CD4-positive, alpha-beta T cell (primary cell): ENCODE measurements at regions not wholly inside any gene's neighbourhood (a gene's known extent, or its start where the extent isn't known, plus 50 kb on each side); places are given as distances from the start of the nearest gene placed in this dataset.

Experiments
- ATAC-seq: fragments of 200-7000 bp; cut with Tn5 transposase; one replicate; pipeline ENCODE4 v1.10.0; 2022; ENCODE audit warnings: mild to moderate bottlenecking; ENCODE audit not compliant: poor library complexity
- CTCF ChIA-PET: fragments of 350-600 bp; sonication (Branson Sonifier 250); formaldehyde crosslinking; loops from one replicate; lab custom pipeline; 2021; ENCODE audit warnings: antibody characterized with exemption, inconsistent platforms; lab: Charles Lee
- POLR2A ChIA-PET: fragments of 350-600 bp; sonication (Branson Sonifier 250); formaldehyde crosslinking; loops from one replicate; lab custom pipeline; 2021; ENCODE audit warnings: antibody characterized with exemption, inconsistent platforms; lab: Charles Lee
- DNase-seq, 14 experiments: peaks; one replicate each; pipeline ENCODE4 v3.0.0-alpha.2; 2013 to 2020; ENCODE audit warnings: mixed read lengths in 2 of 14
- H3K27ac ChIP-seq, 2 donors: one replicate each; pipeline versions ENCODE4 v1.5.1 to v1.7.0; 2013; ENCODE audit warnings: low read length in 2 of 2, low read depth in 1 of 2, mild to moderate bottlenecking in 1 of 2
- H3K27me3 ChIP-seq, 2 experiments: 1 replicate in 1 of 2; 2 replicates in 1 of 2; pipeline versions ENCODE4 v1.6.1 to v1.7.0; 2013; ENCODE audit warnings: low read length in 2 of 2, control low read depth in 1 of 2, mild to moderate bottlenecking in 1 of 2, moderate library complexity in 1 of 2; ENCODE audit not compliant: insufficient read depth in 2 of 2, control insufficient read depth in 1 of 2
- H3K36me3 ChIP-seq: one replicate; pipeline ENCODE4 v1.6.1; 2013; ENCODE audit warnings: low read length, control low read depth; ENCODE audit not compliant: insufficient read depth
- H3K4me1 ChIP-seq: one replicate; pipeline ENCODE4 v1.6.1; 2013; ENCODE audit warnings: low read length, control low read depth; ENCODE audit not compliant: insufficient read depth
- H3K4me3 ChIP-seq: one replicate; pipeline ENCODE4 v1.5.1; 2013; ENCODE audit warnings: mild to moderate bottlenecking, low read length, moderate library complexity
- H3K9me3 ChIP-seq, 2 experiments: 1 replicate in 1 of 2; 2 replicates in 1 of 2; pipeline versions ENCODE4 v1.6.1 to v1.7.0; 2013; ENCODE audit warnings: low read length in 2 of 2, mild to moderate bottlenecking in 2 of 2, control low read depth in 1 of 2, moderate library complexity in 1 of 2; ENCODE audit not compliant: control insufficient read depth in 1 of 2, insufficient read depth in 1 of 2
- H3K27ac Mint-ChIP-seq: one replicate; pipeline ENCODE4 v1.8.0; 2020; ENCODE audit warnings: mixed read lengths
- H3K27me3 Mint-ChIP-seq: one replicate; pipeline ENCODE4 v1.8.0; 2021; ENCODE audit warnings: mixed read lengths
- H3K36me3 Mint-ChIP-seq: one replicate; pipeline ENCODE4 v1.8.0; 2021; ENCODE audit warnings: low read depth, mixed read lengths
- H3K4me1 Mint-ChIP-seq: one replicate; pipeline ENCODE4 v1.8.0; 2021; ENCODE audit warnings: low read depth, mixed read lengths
- H3K4me3 Mint-ChIP-seq: one replicate; pipeline ENCODE4 v1.8.0; 2020; ENCODE audit warnings: mild to moderate bottlenecking, mixed read lengths
- H3K9me3 Mint-ChIP-seq: one replicate; pipeline ENCODE4 v1.8.0; 2020; ENCODE audit warnings: mixed read lengths
- CTCF ChIP-seq: fragments of 200-600 bp; IDR thresholded peaks from one replicate; pipeline ENCODE4 v1.8.0; 2022; ENCODE audit warnings: antibody characterized with exemption, mild to moderate bottlenecking
- intact Hi-C, 2 experiments: fragments of 100-400 bp; cut with DNase I in 1 of 2; cut with micrococcal nuclease in 1 of 2; formaldehyde crosslinking; loops; one replicate each; pipeline versions ENCODE4 v1.15.1 to v1.9.0; 2023 to 2025; cut with DNase I, micrococcal nuclease

GRCh38 chr2:53610260-53610659 is 157.3 kb upstream of the CHAC2 start:
- Histone ChIP-seq H3K27me3 (no peaks in the 10 kb centered on the region), H3K4me3 (no peak overlapping the region), H3K4me1 (no peaks in the 10 kb centered on the region), H3K27ac (no peak overlapping the region), H3K36me3 (no peaks in the 10 kb centered on the region), H3K9me3 (no peaks in the 10 kb centered on the region)
- POLR2A ChIA-PET: no interaction called here
- DNase-seq (no peak), ATAC-seq (no peak)
- intact Hi-C loops: no loop called here
- Mint-ChIP-seq H3K27ac (no peak overlapping the region), H3K27me3 (peaks cover 5% of the 10 kb centered on the region), H3K36me3 (no peaks in the 10 kb centered on the region), H3K4me3 (no peak overlapping the region), H3K9me3 (no peaks in the 10 kb centered on the region), H3K4me1 (no peaks in the 10 kb centered on the region)
- TF ChIP-seq CTCF: no peak
- CTCF ChIA-PET: no interaction called here

- H3K36me3 ChIP-seq: no peaks in the 10 kb centered on the region
- H3K36me3 Mint-ChIP-seq: no peaks in the 10 kb centered on the region
- POLR2A ChIA-PET: no interaction called here
Observed at GRCh38 chr2:53609551-53609950, 158.1 kb upstream of the CHAC2 start.

GRCh38 chr2:53608293-53608692 is 159.3 kb upstream of the CHAC2 start:
- Mint-ChIP-seq H3K4me3 (no peak overlapping the region), H3K27me3 (no peaks in the 10 kb centered on the region), H3K4me1 (no peaks in the 10 kb centered on the region), H3K9me3 (no peaks in the 10 kb centered on the region), H3K27ac (no peak overlapping the region), H3K36me3 (no peaks in the 10 kb centered on the region)
- Histone ChIP-seq H3K27me3 (no peaks in the 10 kb centered on the region), H3K4me1 (no peaks in the 10 kb centered on the region), H3K27ac (no peak overlapping the region), H3K36me3 (no peaks in the 10 kb centered on the region), H3K4me3 (no peak overlapping the region), H3K9me3 (no peaks in the 10 kb centered on the region)
- intact Hi-C loops: no loop called here
- TF ChIP-seq CTCF: no peak
- ATAC-seq (no peak), DNase-seq (no peak)
- CTCF ChIA-PET: interaction anchor here (0.6 kb wide), 1 partner anchor 181 kb away, joined by 3 read pairs; no protein-coding TSS in a partner anchor
- POLR2A ChIA-PET: no interaction called here

More at GRCh38 chr2:53609551-53609950, 158.1 kb upstream of the CHAC2 start:
- TF ChIP-seq CTCF: no peak
- H3K9me3 Mint-ChIP-seq: no peaks in the 10 kb centered on the region
- H3K27me3 ChIP-seq: no peaks in the 10 kb centered on the region
- no peaks in the 10 kb centered on the region for H3K4me1 Mint-ChIP-seq
- H3K4me3 ChIP-seq: no peak overlapping the region
- intact Hi-C loops: no loop called here
- no peaks in the 10 kb centered on the region for H3K9me3 ChIP-seq
- H3K27ac Mint-ChIP-seq: no peak overlapping the region
- no peak overlapping the region for H3K27ac ChIP-seq
- H3K4me1 ChIP-seq: no peaks in the 10 kb centered on the region
- no peak overlapping the region for H3K4me3 Mint-ChIP-seq
- ATAC-seq: no peak
- CTCF ChIA-PET: no interaction called here
- peaks cover 5% of the 10 kb centered on the region for H3K27me3 Mint-ChIP-seq
- no peak for DNase-seq
